Kidney (tissue), 13 donors: ENCODE measurements at regions not wholly inside any gene's neighbourhood (a gene's known extent, or its start where the extent isn't known, plus 50 kb on each side); places are given as distances from the start of the nearest gene placed in this dataset.

Experiments
- DNase-seq, 5 donors: peaks; one replicate each; pipeline ENCODE4 v3.0.0-alpha.2; 2013 to 2020
- FAIRE-seq: peaks from 2 replicates; lab custom pipeline; 2012; peaks lifted over from hg19 to GRCh38; lab: Jason Lieb, UNC
- H3K27ac ChIP-seq, 2 donors: one replicate each; pipeline ENCODE4 v1.7.0; 2013; ENCODE audit warnings: low read depth in 2 of 2, low read length in 2 of 2, inconsistent platforms in 1 of 2
- H3K27me3 ChIP-seq: one replicate; pipeline ENCODE4 v1.7.1; 2013; ENCODE audit warnings: low read length, inconsistent platforms; ENCODE audit not compliant: control insufficient read depth, insufficient read depth
- H3K36me3 ChIP-seq, 3 donors: one replicate each; pipeline versions ENCODE4 v1.7.0 to v1.7.1; 2013; ENCODE audit warnings: low read length in 3 of 3, control low read depth in 1 of 3, inconsistent platforms in 1 of 3; ENCODE audit not compliant: insufficient read depth in 3 of 3, control insufficient read depth in 2 of 3
- H3K4me1 ChIP-seq, 3 donors: one replicate each; pipeline versions ENCODE4 v1.7.0 to v1.7.1; 2013; ENCODE audit warnings: low read length in 3 of 3, inconsistent platforms in 1 of 3, low read depth in 1 of 3; ENCODE audit not compliant: control insufficient read depth in 2 of 3, insufficient read depth in 2 of 3
- H3K4me3 ChIP-seq, 3 donors: one replicate each; pipeline versions ENCODE4 v1.7.0 to v1.8.1; 2013; ENCODE audit warnings: low read length in 3 of 3, control low read depth in 1 of 3, inconsistent platforms in 1 of 3
- H3K9ac ChIP-seq, 3 donors: one replicate each; pipeline versions ENCODE4 v1.7.0 to v1.7.1; 2013; ENCODE audit warnings: low read length in 3 of 3, control low read depth in 1 of 3, inconsistent platforms in 1 of 3
- H3K9me3 ChIP-seq, 3 donors: one replicate each; pipeline versions ENCODE4 v1.7.0 to v1.7.1; 2013; ENCODE audit warnings: low read length in 3 of 3, control low read depth in 1 of 3, inconsistent platforms in 1 of 3; ENCODE audit not compliant: control insufficient read depth in 2 of 3, insufficient read depth in 1 of 3
- CTCF ChIP-seq: IDR thresholded peaks from 3 replicates; pipeline ENCODE4 v1.5.1; 2012; ENCODE audit warnings: mild to moderate bottlenecking, moderate library complexity, borderline replicate concordance; ENCODE audit not compliant: insufficient read depth; ENCODE audit errors: extremely low read depth
- intact Hi-C: fragments of 100-400 bp; cut with DNase I; formaldehyde crosslinking; loops from one replicate; pipeline ENCODE4 v1.11.1; 2022
- donor health status: control.
- donor health status: control.
- donor health status: control.
- donor health status: control.
- donor health status: control.
- donor health status: DM: yes; HTN: yes; CAD: no.
- donor health status: Normal renal cell carcinoma (clear cell type).

GRCh38 chr7:17016402-17017010, 134.7 kb upstream of the AGR3 start:
- Histone ChIP-seq H3K27me3 (no peaks in the 10 kb centered on the region), H3K36me3 (no peaks in the 10 kb centered on the region), H3K4me1 (no peaks in the 10 kb centered on the region), H3K9me3 (no peaks in the 10 kb centered on the region), H3K4me3 (no peak overlapping the region), H3K9ac (no peak overlapping the region), H3K27ac (no peak overlapping the region)
- intact Hi-C loops: no loop called here
- no peak for DNase-seq
- no peak for TF ChIP-seq CTCF
- no peak for FAIRE-seq

DNA sequence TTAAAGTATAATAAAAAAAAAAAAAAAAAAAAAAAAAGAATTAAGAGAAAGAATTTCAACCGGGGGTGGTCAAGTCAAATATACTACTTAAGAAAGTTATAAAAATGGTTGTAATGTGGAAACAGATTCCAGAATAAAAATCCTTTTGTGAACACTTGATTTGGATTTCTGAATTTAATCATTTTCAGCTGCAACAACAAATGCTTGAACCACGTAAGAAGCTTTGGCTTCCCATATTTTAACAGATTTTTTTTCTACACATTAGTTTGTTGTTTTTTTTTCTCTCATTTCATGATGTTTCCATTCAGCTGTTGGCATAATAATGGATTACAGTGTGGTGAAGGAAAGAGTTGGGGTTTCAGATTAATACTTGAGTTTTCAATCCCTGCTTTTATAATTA, 137.3 kb upstream of the AGR3 start:
- Histone ChIP-seq H3K36me3 (no peaks in the 10 kb centered on the region), H3K27ac (no peak overlapping the region), H3K9me3 (no peaks in the 10 kb centered on the region), H3K9ac (no peak overlapping the region), H3K4me1 (no peaks in the 10 kb centered on the region), H3K27me3 (no peaks in the 10 kb centered on the region), H3K4me3 (no peak overlapping the region)
- FAIRE-seq: no peak
- DNase-seq: no peak
- no peak for TF ChIP-seq CTCF
- intact Hi-C loops: no loop called here

DNA sequence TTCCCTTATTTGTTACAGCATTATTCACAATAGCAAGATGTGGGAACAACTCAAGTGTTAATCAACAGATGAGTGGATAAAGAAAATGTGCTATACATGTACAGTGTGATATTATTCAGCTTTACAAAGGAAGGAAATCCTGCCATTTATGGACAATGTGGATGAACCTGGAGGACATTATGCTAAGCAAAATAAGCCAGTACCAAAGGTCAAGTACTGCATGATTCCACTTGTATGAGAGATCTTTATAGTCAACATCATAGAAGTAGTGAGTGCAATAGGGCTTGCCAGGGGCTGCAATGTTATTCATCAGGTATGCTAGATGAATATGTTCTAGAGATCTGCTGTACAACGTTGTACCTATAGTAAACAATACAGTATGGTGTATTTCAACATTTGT, 138.5 kb upstream of the AGR3 start:
- intact Hi-C loops: no loop called here
- Histone ChIP-seq H3K9ac (no peak overlapping the region), H3K36me3 (no peaks in the 10 kb centered on the region), H3K27me3 (no peaks in the 10 kb centered on the region), H3K9me3 (no peaks in the 10 kb centered on the region), H3K4me1 (no peaks in the 10 kb centered on the region), H3K27ac (no peak overlapping the region), H3K4me3 (no peak overlapping the region)
- FAIRE-seq (no peak), DNase-seq (no peak)
- TF ChIP-seq CTCF: no peak

- DNase-seq: no peak
- intact Hi-C loops: no loop called here
- FAIRE-seq: no peak
- Histone ChIP-seq H3K4me3 (no peak overlapping the region), H3K9ac (no peak overlapping the region), H3K27ac (no peak overlapping the region), H3K27me3 (no peaks in the 10 kb centered on the region), H3K4me1 (no peaks in the 10 kb centered on the region), H3K9me3 (no peaks in the 10 kb centered on the region), H3K36me3 (no peaks in the 10 kb centered on the region)
- TF ChIP-seq CTCF: no peak
These were observed 139.4 kb upstream of the AGR3 start for GRCh38 chr7:17021205-17021604.
